Neural progenitor cell (in vitro differentiated cells): ENCODE measurements at regions not wholly inside any gene's neighbourhood (a gene's known extent, or its start where the extent isn't known, plus 50 kb on each side); places are given as distances from the start of the nearest gene placed in this dataset.

ENCODE experiments used
- DNase-seq: peaks from one replicate; pipeline ENCODE4 v3.0.0-alpha.2; 2016; ENCODE audit warnings: low spot score
- H2AFZ ChIP-seq: fragments of 200-600 bp; sonication (generic); replicated peaks from 2 replicates; pipeline ENCODE4 v1.6.1; 2016; ENCODE audit warnings: antibody characterized with exemption
- H3F3A ChIP-seq: fragments of 200-600 bp; sonication (generic); 2 replicates; pipeline ENCODE4 v1.6.1; 2016; ENCODE audit warnings: antibody characterized with exemption, low read depth
- H3K27ac ChIP-seq: fragments of 200-600 bp; sonication (generic); 2 replicates; pipeline ENCODE4 v1.5.1; 2016; ENCODE audit warnings: mild to moderate bottlenecking
- H3K27me3 ChIP-seq: fragments of 200-600 bp; sonication (generic); 2 replicates; pipeline ENCODE4 v1.6.1; 2016; ENCODE audit warnings: mild to moderate bottlenecking, moderate library complexity
- H3K36me3 ChIP-seq: fragments of 200-600 bp; sonication (generic); 2 replicates; pipeline ENCODE4 v1.5.1; 2016
- H3K4me1 ChIP-seq: fragments of 200-600 bp; sonication (generic); 2 replicates; pipeline ENCODE4 v1.6.1; 2016; ENCODE audit warnings: mixed run types
- H3K4me2 ChIP-seq: fragments of 200-600 bp; sonication (generic); 2 replicates; pipeline ENCODE4 v1.6.1; 2016
- H3K4me3 ChIP-seq: fragments of 200-600 bp; sonication (generic); 2 replicates; pipeline ENCODE4 v1.5.1; 2016
- H3K79me2 ChIP-seq: fragments of 200-600 bp; sonication (generic); 2 replicates; pipeline ENCODE4 v1.6.1; 2016; ENCODE audit warnings: low read depth
- H3K9ac ChIP-seq: fragments of 200-600 bp; sonication (generic); 2 replicates; pipeline ENCODE4 v1.6.1; 2016
- H3K9me3 ChIP-seq: fragments of 200-600 bp; sonication (generic); 2 replicates; pipeline ENCODE4 v1.5.1; 2016; ENCODE audit warnings: low read depth
- H4K20me1 ChIP-seq: fragments of 200-600 bp; sonication (generic); 2 replicates; pipeline ENCODE4 v1.6.1; 2016; ENCODE audit warnings: low read depth
- H3K27ac Mint-ChIP-seq: 3 replicates; pipeline ENCODE4 v1.8.0; 2021; ENCODE audit warnings: mixed read lengths
- H3K27me3 Mint-ChIP-seq: 2 replicates; pipeline ENCODE4 v1.8.0; 2022; ENCODE audit warnings: low read depth, mild to moderate bottlenecking, inconsistent platforms, moderate library complexity, mixed read lengths; ENCODE audit not compliant: insufficient read depth
- H3K36me3 Mint-ChIP-seq: 3 replicates; pipeline ENCODE4 v1.8.0; 2021; ENCODE audit warnings: mixed read lengths
- H3K4me1 Mint-ChIP-seq: 3 replicates; pipeline ENCODE4 v1.8.0; 2021; ENCODE audit warnings: mixed read lengths
- H3K4me3 Mint-ChIP-seq: 3 replicates; pipeline ENCODE4 v1.8.0; 2021; ENCODE audit warnings: mild to moderate bottlenecking, moderate library complexity, mixed read lengths
- H3K9me3 Mint-ChIP-seq: 3 replicates; pipeline ENCODE4 v1.8.0; 2020; ENCODE audit warnings: mixed read lengths
- CTCF ChIP-seq: fragments of 200-600 bp; sonication (generic); IDR thresholded peaks from 2 replicates; pipeline ENCODE4 v1.5.1; 2017; ENCODE audit warnings: antibody characterized with exemption, mild to moderate bottlenecking
- EZH2 ChIP-seq: fragments of 200-600 bp; sonication (generic); IDR thresholded peaks from 2 replicates; pipeline ENCODE4 v1.6.1; 2017; ENCODE audit warnings: antibody characterized with exemption, mild to moderate bottlenecking, moderate library complexity
- EZH2phosphoT487 ChIP-seq: fragments of 200-600 bp; sonication (generic); IDR thresholded peaks from 2 replicates; pipeline ENCODE4 v1.6.1; 2017; ENCODE audit warnings: antibody characterized with exemption

- H3K79me2 ChIP-seq, result no peaks in the 10 kb centered on the region
- TF ChIP-seq EZH2 (no peak), EZH2phosphoT487 (no peak), CTCF (no peak)
- H3K4me1 Mint-ChIP-seq, result no peaks in the 10 kb centered on the region
Measured at GRCh38 chr4:116522922-116523321, 562.5 kb downstream of the TRAM1L1 start.

GRCh38 chr4:116520886-116521285, 564.5 kb downstream of the TRAM1L1 start:
- Histone ChIP-seq H3K9ac (no peak overlapping the region), H2AFZ (no peak overlapping the region), H3K27ac (no peak overlapping the region), H3K27me3 (no peaks in the 10 kb centered on the region), H4K20me1 (no peaks in the 10 kb centered on the region), H3K36me3 (no peaks in the 10 kb centered on the region), H3F3A (no peaks in the 10 kb centered on the region), H3K4me2 (no peak overlapping the region), H3K9me3 (no peaks in the 10 kb centered on the region), H3K4me3 (no peak overlapping the region), H3K4me1 (no peaks in the 10 kb centered on the region), H3K79me2 (no peaks in the 10 kb centered on the region)
- Mint-ChIP-seq H3K4me1 (no peaks in the 10 kb centered on the region), H3K27ac (no peak overlapping the region), H3K9me3 (peaks cover 3% of the 10 kb centered on the region), H3K27me3 (peaks cover 2% of the 10 kb centered on the region), H3K36me3 (no peaks in the 10 kb centered on the region), H3K4me3 (no peak overlapping the region)
- TF ChIP-seq EZH2, result no peak
- no peak for TF ChIP-seq CTCF
- no peak for TF ChIP-seq EZH2phosphoT487
- DNase-seq, result no peak

More at GRCh38 chr4:116522922-116523321, 562.5 kb downstream of the TRAM1L1 start:
- Mint-ChIP-seq H3K9me3 (no peaks in the 10 kb centered on the region), H3K27me3 (no peaks in the 10 kb centered on the region), H3K4me3 (no peak overlapping the region), H3K36me3 (no peaks in the 10 kb centered on the region), H3K27ac (no peak overlapping the region)
- Histone ChIP-seq H3K36me3 (no peaks in the 10 kb centered on the region), H3K27ac (no peak overlapping the region), H3K4me2 (no peak overlapping the region), H3K27me3 (no peaks in the 10 kb centered on the region), H3K4me1 (no peaks in the 10 kb centered on the region), H3K9me3 (no peaks in the 10 kb centered on the region), H2AFZ (no peak overlapping the region), H3K9ac (no peak overlapping the region), H3F3A (no peaks in the 10 kb centered on the region), H3K4me3 (no peak overlapping the region), H4K20me1 (no peaks in the 10 kb centered on the region)
- no peak for DNase-seq

- Histone ChIP-seq H3K27ac (no peak overlapping the region), H3K9ac (no peak overlapping the region), H2AFZ (no peak overlapping the region), H3K4me1 (no peaks in the 10 kb centered on the region), H3K9me3 (no peaks in the 10 kb centered on the region), H3K4me2 (no peak overlapping the region), H3K27me3 (no peaks in the 10 kb centered on the region), H3K36me3 (no peaks in the 10 kb centered on the region), H3K79me2 (no peaks in the 10 kb centered on the region), H3K4me3 (no peak overlapping the region), H4K20me1 (no peaks in the 10 kb centered on the region), H3F3A (no peaks in the 10 kb centered on the region)
- H3K4me1 Mint-ChIP-seq, result no peaks in the 10 kb centered on the region
- peaks cover 2% of the 10 kb centered on the region for H3K27me3 Mint-ChIP-seq
- H3K4me3 Mint-ChIP-seq, result no peak overlapping the region
- no peaks in the 10 kb centered on the region for H3K36me3 Mint-ChIP-seq
- TF ChIP-seq CTCF (no peak), EZH2phosphoT487 (no peak), EZH2 (no peak)
- no peak overlapping the region for H3K27ac Mint-ChIP-seq
- peaks cover 6% of the 10 kb centered on the region for H3K9me3 Mint-ChIP-seq
- DNase-seq, result no peak
Measured at GRCh38 chr4:116516711-116517110, 568.7 kb downstream of the TRAM1L1 start.

GRCh38 chr4:116515959-116516358, 569.4 kb downstream of the TRAM1L1 start:
- TF ChIP-seq EZH2 (no peak), CTCF (no peak), EZH2phosphoT487 (no peak)
- DNase-seq, result no peak
- no peak overlapping the region for H2AFZ ChIP-seq
- no peak overlapping the region for H3K4me3 Mint-ChIP-seq
- no peaks in the 10 kb centered on the region for H3K36me3 Mint-ChIP-seq
- peaks cover 2% of the 10 kb centered on the region for H3K27me3 Mint-ChIP-seq
- H3K4me1 ChIP-seq, result no peaks in the 10 kb centered on the region
- no peak overlapping the region for H3K9ac ChIP-seq
- H4K20me1 ChIP-seq, result no peaks in the 10 kb centered on the region
- no peaks in the 10 kb centered on the region for H3K4me1 Mint-ChIP-seq
- H3K27me3 ChIP-seq, result no peaks in the 10 kb centered on the region
- no peaks in the 10 kb centered on the region for H3K79me2 ChIP-seq
- H3K9me3 Mint-ChIP-seq, result peaks cover 6% of the 10 kb centered on the region
- no peaks in the 10 kb centered on the region for H3K36me3 ChIP-seq
- H3K27ac ChIP-seq, result no peak overlapping the region
- no peaks in the 10 kb centered on the region for H3K9me3 ChIP-seq
- no peak overlapping the region for H3K4me2 ChIP-seq
- H3K4me3 ChIP-seq, result no peak overlapping the region
- H3F3A ChIP-seq, result no peaks in the 10 kb centered on the region
- no peak overlapping the region for H3K27ac Mint-ChIP-seq
